HEK293 (cell line): ENCODE measurements at regions not wholly inside any gene's neighbourhood (a gene's known extent, or its start where the extent isn't known, plus 50 kb on each side); places are given as distances from the start of the nearest gene placed in this dataset.

Experiments used
- CTCF ChIA-PET: fragments of 350-600 bp; formaldehyde crosslinking; extraction: SDS; loops from one replicate; lab custom pipeline; 2021; ENCODE audit warnings: antibody characterized with exemption; lab: Yijun Ruan, JAX
- POLR2A ChIA-PET: fragments of 300-600 bp; formaldehyde crosslinking; extraction: SDS; loops from one replicate; lab custom pipeline; 2020; ENCODE audit warnings: antibody characterized with exemption, inconsistent platforms; lab: Yijun Ruan, JAX
- H3K27ac ChIP-seq: fragments of 200-500 bp; sonication (Bioruptor generic); 2 replicates; pipeline ENCODE4 v1.5.1; 2014; ENCODE audit warnings: low read depth, low read length, control low read depth, inconsistent platforms; ENCODE audit errors: extremely low read depth
- H3K36me3 ChIP-seq, 2 experiments: fragments of 200-500 bp in 1 of 2; sonication (Bioruptor generic) in 1 of 2; 1 replicate in 1 of 2; 2 replicates in 1 of 2; pipeline ENCODE4 v1.5.1; 2014 to 2017; ENCODE audit warnings: inconsistent platforms in 2 of 2, low read length in 2 of 2; ENCODE audit not compliant: control insufficient read depth in 2 of 2, insufficient read depth in 1 of 2
- H3K4me1 ChIP-seq: fragments of 200-500 bp; sonication (Bioruptor generic); 2 replicates; pipeline ENCODE4 v1.5.1; 2014; ENCODE audit warnings: mild to moderate bottlenecking, low read length, inconsistent platforms; ENCODE audit not compliant: control insufficient read depth, insufficient read depth
- H3K4me3 ChIP-seq: 2 replicates; pipeline ENCODE4 v1.5.1; 2011; ENCODE audit warnings: low read depth, mild to moderate bottlenecking, control low read depth, low read length, moderate library complexity
- H3K9me3 ChIP-seq: fragments of 200-500 bp; sonication (Bioruptor generic); 2 replicates; pipeline ENCODE4 v1.5.1; 2014; ENCODE audit warnings: low read depth, low read length, inconsistent platforms; ENCODE audit not compliant: control insufficient read depth, insufficient read depth
- IKZF3 ChIP-seq: fragments of 450-650 bp; IDR thresholded peaks from 2 replicates; pipeline ENCODE4 v1.5.0; 2018; ENCODE audit warnings: missing biosample characterization, mild to moderate bottlenecking, missing genetic modification characterization, moderate library complexity
- KLF1 ChIP-seq: fragments of 450-650 bp; formaldehyde crosslinking; IDR thresholded peaks from 2 replicates; pipeline ENCODE4 v1.5.1; 2016; ENCODE audit warnings: missing biosample characterization, missing genetic modification characterization
- SP2 ChIP-seq: fragments of 450-650 bp; formaldehyde crosslinking; IDR thresholded peaks from 2 replicates; pipeline ENCODE4 v1.5.1; 2016; ENCODE audit warnings: missing biosample characterization, missing genetic modification characterization
- ZNF138 ChIP-seq: fragments of 450-650 bp; formaldehyde crosslinking; IDR thresholded peaks from 2 replicates; pipeline ENCODE4 v1.5.1; 2016; ENCODE audit warnings: missing biosample characterization, missing genetic modification characterization, borderline replicate concordance
- ZNF16 ChIP-seq: fragments of 450-650 bp; formaldehyde crosslinking; IDR thresholded peaks from 2 replicates; pipeline ENCODE4 v1.5.1; 2016; ENCODE audit warnings: low read depth, missing biosample characterization, missing genetic modification characterization
- ZNF169 ChIP-seq: fragments of 450-650 bp; formaldehyde crosslinking; IDR thresholded peaks from 2 replicates; pipeline ENCODE4 v1.5.1; 2016; ENCODE audit warnings: missing biosample characterization, missing genetic modification characterization
- ZNF175 ChIP-seq: fragments of 450-650 bp; formaldehyde crosslinking; IDR thresholded peaks from 2 replicates; pipeline ENCODE4 v1.5.1; 2016; ENCODE audit warnings: missing biosample characterization, missing genetic modification characterization
- ZNF2 ChIP-seq: fragments of 450-650 bp; formaldehyde crosslinking; IDR thresholded peaks from 2 replicates; pipeline ENCODE4 v1.5.1; 2016; ENCODE audit warnings: missing biosample characterization, missing genetic modification characterization
- ZNF223 ChIP-seq: fragments of 450-650 bp; formaldehyde crosslinking; IDR thresholded peaks from 2 replicates; pipeline ENCODE4 v1.5.1; 2016; ENCODE audit warnings: missing biosample characterization, missing genetic modification characterization
- ZNF354C ChIP-seq: fragments of 450-650 bp; formaldehyde crosslinking; IDR thresholded peaks from 2 replicates; pipeline ENCODE4 v1.5.1; 2016; ENCODE audit warnings: missing biosample characterization, missing genetic modification characterization, low read depth, borderline replicate concordance
- ZNF37A ChIP-seq: fragments of 450-650 bp; IDR thresholded peaks from 2 replicates; pipeline ENCODE4 v1.5.1; 2018; ENCODE audit warnings: missing biosample characterization, missing genetic modification characterization
- ZNF394 ChIP-seq: fragments of 450-650 bp; formaldehyde crosslinking; IDR thresholded peaks from 2 replicates; pipeline ENCODE4 v1.5.1; 2016; ENCODE audit warnings: missing biosample characterization, missing genetic modification characterization, mild to moderate bottlenecking, moderate library complexity, borderline replicate concordance
- ZNF423 ChIP-seq: fragments of 450-650 bp; formaldehyde crosslinking; IDR thresholded peaks from 2 replicates; pipeline ENCODE4 v1.5.1; 2016; ENCODE audit warnings: missing biosample characterization, missing genetic modification characterization
- ZNF48 ChIP-seq: fragments of 450-650 bp; formaldehyde crosslinking; IDR thresholded peaks from 2 replicates; pipeline ENCODE4 v1.5.1; 2016; ENCODE audit warnings: missing biosample characterization, missing genetic modification characterization
- ZNF530 ChIP-seq: fragments of 450-650 bp; formaldehyde crosslinking; IDR thresholded peaks from 2 replicates; pipeline ENCODE4 v1.5.1; 2016; ENCODE audit warnings: low read depth, missing biosample characterization, missing genetic modification characterization
- ZNF707 ChIP-seq: fragments of 450-650 bp; formaldehyde crosslinking; IDR thresholded peaks from 2 replicates; pipeline ENCODE4 v1.5.1; 2016; ENCODE audit warnings: missing biosample characterization, missing genetic modification characterization
- ZNF792 ChIP-seq: fragments of 450-650 bp; formaldehyde crosslinking; IDR thresholded peaks from 2 replicates; pipeline ENCODE4 v1.5.1; 2016; ENCODE audit warnings: missing biosample characterization, missing genetic modification characterization
- TF ChIP-seq, protein P1 (sequence below): sonication (generic); formaldehyde crosslinking; IDR thresholded peaks from 2 replicates; pipeline ENCODE4 v1.8.1; 2022; ENCODE audit warnings: mild to moderate bottlenecking, moderate library complexity, missing genetic modification reagents
- TF ChIP-seq, protein P2 (sequence below): fragments of 450-650 bp; formaldehyde crosslinking; IDR thresholded peaks from 2 replicates; pipeline ENCODE4 v1.5.1; 2016; ENCODE audit warnings: missing biosample characterization, missing genetic modification characterization
- TF ChIP-seq, protein P3 (sequence below): fragments of 450-650 bp; IDR thresholded peaks from 2 replicates; pipeline ENCODE4 v1.5.1; 2018; ENCODE audit warnings: missing biosample characterization, mild to moderate bottlenecking, missing genetic modification characterization
- TF ChIP-seq, protein P4 (sequence below): fragments of 450-650 bp; formaldehyde crosslinking; IDR thresholded peaks from 2 replicates; pipeline ENCODE4 v1.5.1; 2017; ENCODE audit warnings: missing biosample characterization, missing genetic modification characterization
- TF ChIP-seq, protein P5 (sequence below): fragments of 450-650 bp; formaldehyde crosslinking; IDR thresholded peaks from 2 replicates; pipeline ENCODE4; 2016; ENCODE audit warnings: missing biosample characterization, missing genetic modification characterization
- TF ChIP-seq, protein P6 (sequence below): fragments of 450-650 bp; formaldehyde crosslinking; IDR thresholded peaks from 2 replicates; pipeline ENCODE4 v1.5.1; 2016; ENCODE audit warnings: missing biosample characterization, missing genetic modification characterization, borderline replicate concordance
- TF ChIP-seq, protein P7 (sequence below): fragments of 450-650 bp; formaldehyde crosslinking; IDR thresholded peaks from 2 replicates; pipeline ENCODE4 v1.5.1; 2016; ENCODE audit warnings: missing biosample characterization, missing genetic modification characterization

DNA sequence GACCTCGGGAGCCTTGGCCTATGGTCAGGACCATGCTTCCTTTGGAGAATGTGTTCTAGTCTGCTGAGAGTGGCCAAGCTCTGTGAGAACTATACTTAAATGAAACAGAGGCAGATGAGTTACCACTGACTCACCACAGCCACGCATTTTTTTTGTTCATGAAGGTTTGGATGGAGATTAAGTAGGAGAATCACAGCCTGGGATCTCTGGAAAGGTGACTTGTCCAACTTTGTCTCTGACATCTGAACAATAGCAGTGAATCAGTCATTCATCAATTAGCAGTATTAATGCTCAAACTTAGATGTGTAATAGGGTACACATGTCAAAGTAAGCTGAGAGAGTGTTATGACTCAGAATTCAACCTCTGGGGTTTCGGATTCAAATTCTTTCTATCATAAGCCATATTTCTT is 100.7 kb upstream of the ANO3 start:
- Histone ChIP-seq H3K9me3 (no peaks in the 10 kb centered on the region), H3K4me1 (no peaks in the 10 kb centered on the region), H3K27ac (no peak overlapping the region), H3K36me3 (no peaks in the 10 kb centered on the region), H3K4me3 (no peak overlapping the region)
- CTCF ChIA-PET, result no interaction called here
- POLR2A ChIA-PET, result no interaction called here
- no peak for TF ChIP-seq ZNF48 (tag by site-specific recombination)

DNA sequence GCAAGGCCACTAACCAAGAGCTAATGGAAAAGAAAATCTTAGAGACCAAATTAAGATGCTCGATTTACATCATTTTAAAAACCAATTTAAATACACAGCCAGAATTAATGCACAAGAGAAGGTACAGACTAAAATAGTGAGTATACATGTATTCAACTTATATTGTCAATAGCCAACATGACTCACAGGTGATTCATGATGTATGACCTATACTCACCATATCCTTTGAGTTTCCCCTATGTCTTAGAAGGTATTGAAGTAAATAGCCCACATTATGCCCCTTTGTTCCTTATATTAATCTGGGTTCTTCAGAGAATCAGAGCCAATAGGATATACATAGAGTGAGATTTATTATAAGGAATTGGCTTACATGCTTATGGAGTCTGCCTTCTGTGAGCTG is 97.5 kb upstream of the ANO3 start:
- Histone ChIP-seq H3K36me3 (no peaks in the 10 kb centered on the region), H3K4me1 (no peaks in the 10 kb centered on the region), H3K4me3 (no peak overlapping the region), H3K9me3 (no peaks in the 10 kb centered on the region), H3K27ac (no peak overlapping the region)
- ChIA-PET POLR2A (no interaction called here), CTCF (no interaction called here)
- TF ChIP-seq ZNF423 (tag by site-specific recombination), result no peak
- TF ChIP-seq ZNF792, result no peak
- no peak for TF ChIP-seq ZNF138 (tag by site-specific recombination)
- TF ChIP-seq ZNF175 (tag by site-specific recombination), result no peak
- no peak for TF ChIP-seq ZNF354C
- no peak for TF ChIP-seq KLF1 (tag by site-specific recombination)
- TF ChIP-seq, protein P1, sequence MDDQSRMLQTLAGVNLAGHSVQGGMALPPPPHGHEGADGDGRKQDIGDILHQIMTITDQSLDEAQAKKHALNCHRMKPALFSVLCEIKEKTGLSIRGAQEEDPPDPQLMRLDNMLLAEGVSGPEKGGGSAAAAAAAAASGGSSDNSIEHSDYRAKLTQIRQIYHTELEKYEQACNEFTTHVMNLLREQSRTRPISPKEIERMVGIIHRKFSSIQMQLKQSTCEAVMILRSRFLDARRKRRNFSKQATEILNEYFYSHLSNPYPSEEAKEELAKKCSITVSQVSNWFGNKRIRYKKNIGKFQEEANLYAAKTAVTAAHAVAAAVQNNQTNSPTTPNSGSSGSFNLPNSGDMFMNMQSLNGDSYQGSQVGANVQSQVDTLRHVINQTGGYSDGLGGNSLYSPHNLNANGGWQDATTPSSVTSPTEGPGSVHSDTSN (CRISPR knock-in tag), result no peak
- TF ChIP-seq, protein P2, sequence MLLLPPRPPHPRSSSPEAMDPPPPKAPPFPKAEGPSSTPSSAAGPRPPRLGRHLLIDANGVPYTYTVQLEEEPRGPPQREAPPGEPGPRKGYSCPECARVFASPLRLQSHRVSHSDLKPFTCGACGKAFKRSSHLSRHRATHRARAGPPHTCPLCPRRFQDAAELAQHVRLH (tag by site-specific recombination), result no peak
- no peak for TF ChIP-seq ZNF16 (tag by site-specific recombination)
- no peak for TF ChIP-seq ZNF169 (tag by site-specific recombination)
- TF ChIP-seq ZNF530 (tag by site-specific recombination), result no peak
- TF ChIP-seq, protein P3, sequence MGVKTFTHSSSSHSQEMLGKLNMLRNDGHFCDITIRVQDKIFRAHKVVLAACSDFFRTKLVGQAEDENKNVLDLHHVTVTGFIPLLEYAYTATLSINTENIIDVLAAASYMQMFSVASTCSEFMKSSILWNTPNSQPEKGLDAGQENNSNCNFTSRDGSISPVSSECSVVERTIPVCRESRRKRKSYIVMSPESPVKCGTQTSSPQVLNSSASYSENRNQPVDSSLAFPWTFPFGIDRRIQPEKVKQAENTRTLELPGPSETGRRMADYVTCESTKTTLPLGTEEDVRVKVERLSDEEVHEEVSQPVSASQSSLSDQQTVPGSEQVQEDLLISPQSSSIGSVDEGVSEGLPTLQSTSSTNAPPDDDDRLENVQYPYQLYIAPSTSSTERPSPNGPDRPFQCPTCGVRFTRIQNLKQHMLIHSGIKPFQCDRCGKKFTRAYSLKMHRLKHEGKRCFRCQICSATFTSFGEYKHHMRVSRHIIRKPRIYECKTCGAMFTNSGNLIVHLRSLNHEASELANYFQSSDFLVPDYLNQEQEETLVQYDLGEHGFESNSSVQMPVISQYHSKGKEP (tag by site-specific recombination), result no peak

DNA sequence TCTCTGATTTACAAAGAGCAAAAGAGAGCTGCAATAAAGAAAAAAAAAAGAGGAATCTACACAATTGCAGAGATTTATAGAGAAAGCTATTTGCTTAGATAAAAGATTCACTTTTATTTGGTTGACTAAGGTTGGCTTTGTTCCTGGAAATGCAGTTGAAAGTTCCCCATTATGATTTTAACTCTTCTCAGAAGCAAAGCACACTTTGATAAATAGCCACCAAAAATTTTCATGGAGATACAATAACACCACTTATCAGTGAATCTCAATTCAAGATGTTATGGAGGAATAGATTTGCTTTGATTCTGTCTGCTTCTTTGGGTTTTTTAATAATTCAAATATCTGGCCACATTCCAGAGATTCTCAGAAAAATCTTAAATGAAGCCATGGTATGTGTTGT is 88.5 kb upstream of the ANO3 start:
- no peaks in the 10 kb centered on the region for H3K36me3 ChIP-seq
- H3K27ac ChIP-seq, result no peak overlapping the region
- H3K4me1 ChIP-seq, result no peaks in the 10 kb centered on the region
- ChIA-PET CTCF (no interaction called here), POLR2A (no interaction called here)
- no peak overlapping the region for H3K4me3 ChIP-seq
- H3K9me3 ChIP-seq, result no peaks in the 10 kb centered on the region
- TF ChIP-seq IKZF3 (tag by site-specific recombination) (no peak), ZNF223 (tag by site-specific recombination) (no peak), ZNF707 (no peak), ZNF37A (tag by site-specific recombination) (no peak), SP2 (no peak), KLF1 (tag by site-specific recombination) (no peak), ZNF169 (tag by site-specific recombination) (no peak), ZNF2 (tag by site-specific recombination) (no peak), ZNF394 (tag by site-specific recombination) (no peak)
- TF ChIP-seq, protein P4, sequence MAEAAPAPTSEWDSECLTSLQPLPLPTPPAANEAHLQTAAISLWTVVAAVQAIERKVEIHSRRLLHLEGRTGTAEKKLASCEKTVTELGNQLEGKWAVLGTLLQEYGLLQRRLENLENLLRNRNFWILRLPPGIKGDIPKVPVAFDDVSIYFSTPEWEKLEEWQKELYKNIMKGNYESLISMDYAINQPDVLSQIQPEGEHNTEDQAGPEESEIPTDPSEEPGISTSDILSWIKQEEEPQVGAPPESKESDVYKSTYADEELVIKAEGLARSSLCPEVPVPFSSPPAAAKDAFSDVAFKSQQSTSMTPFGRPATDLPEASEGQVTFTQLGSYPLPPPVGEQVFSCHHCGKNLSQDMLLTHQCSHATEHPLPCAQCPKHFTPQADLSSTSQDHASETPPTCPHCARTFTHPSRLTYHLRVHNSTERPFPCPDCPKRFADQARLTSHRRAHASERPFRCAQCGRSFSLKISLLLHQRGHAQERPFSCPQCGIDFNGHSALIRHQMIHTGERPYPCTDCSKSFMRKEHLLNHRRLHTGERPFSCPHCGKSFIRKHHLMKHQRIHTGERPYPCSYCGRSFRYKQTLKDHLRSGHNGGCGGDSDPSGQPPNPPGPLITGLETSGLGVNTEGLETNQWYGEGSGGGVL (tag by site-specific recombination), result no peak
- TF ChIP-seq, protein P5, sequence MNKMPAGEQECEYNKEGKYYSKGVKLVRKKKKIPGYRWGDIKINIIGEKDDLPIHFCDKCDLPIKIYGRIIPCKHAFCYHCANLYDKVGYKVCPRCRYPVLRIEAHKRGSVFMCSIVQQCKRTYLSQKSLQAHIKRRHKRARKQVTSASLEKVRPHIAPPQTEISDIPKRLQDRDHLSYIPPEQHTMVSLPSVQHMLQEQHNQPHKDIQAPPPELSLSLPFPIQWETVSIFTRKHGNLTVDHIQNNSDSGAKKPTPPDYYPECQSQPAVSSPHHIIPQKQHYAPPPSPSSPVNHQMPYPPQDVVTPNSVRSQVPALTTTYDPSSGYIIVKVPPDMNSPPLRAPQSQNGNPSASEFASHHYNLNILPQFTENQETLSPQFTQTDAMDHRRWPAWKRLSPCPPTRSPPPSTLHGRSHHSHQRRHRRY (tag by site-specific recombination), result no peak
- TF ChIP-seq, protein P6, sequence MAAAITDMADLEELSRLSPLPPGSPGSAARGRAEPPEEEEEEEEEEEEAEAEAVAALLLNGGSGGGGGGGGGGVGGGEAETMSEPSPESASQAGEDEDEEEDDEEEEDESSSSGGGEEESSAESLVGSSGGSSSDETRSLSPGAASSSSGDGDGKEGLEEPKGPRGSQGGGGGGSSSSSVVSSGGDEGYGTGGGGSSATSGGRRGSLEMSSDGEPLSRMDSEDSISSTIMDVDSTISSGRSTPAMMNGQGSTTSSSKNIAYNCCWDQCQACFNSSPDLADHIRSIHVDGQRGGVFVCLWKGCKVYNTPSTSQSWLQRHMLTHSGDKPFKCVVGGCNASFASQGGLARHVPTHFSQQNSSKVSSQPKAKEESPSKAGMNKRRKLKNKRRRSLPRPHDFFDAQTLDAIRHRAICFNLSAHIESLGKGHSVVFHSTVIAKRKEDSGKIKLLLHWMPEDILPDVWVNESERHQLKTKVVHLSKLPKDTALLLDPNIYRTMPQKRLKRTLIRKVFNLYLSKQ (tag by site-specific recombination), result no peak
- TF ChIP-seq, protein P7, sequence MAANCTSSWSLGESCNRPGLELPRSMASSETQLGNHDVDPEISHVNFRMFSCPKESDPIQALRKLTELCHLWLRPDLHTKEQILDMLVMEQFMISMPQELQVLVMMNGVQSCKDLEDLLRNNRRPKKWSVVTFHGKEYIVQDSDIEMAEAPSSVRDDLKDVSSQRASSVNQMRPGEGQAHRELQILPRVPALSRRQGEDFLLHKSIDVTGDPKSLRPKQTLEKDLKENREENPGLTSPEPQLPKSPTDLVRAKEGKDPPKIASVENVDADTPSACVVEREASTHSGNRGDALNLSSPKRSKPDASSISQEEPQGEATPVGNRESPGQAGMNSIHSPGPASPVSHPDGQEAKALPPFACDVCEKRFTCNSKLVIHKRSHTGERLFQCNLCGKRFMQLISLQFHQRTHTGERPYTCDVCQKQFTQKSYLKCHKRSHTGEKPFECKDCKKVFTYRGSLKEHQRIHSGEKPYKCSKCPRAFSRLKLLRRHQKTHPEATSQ, result no peak
